AG09319 (cell line): ENCODE measurements at regions not wholly inside any gene's neighbourhood (a gene's known extent, or its start where the extent isn't known, plus 50 kb on each side); places are given as distances from the start of the nearest gene placed in this dataset.

Experiments
- DNase-seq: peaks from one replicate; pipeline ENCODE4 v3.0.0-alpha.2; 2010; ENCODE audit warnings: low read depth; ENCODE audit errors: extremely low read depth
- TF ChIP-seq, protein P1 (sequence below): IDR thresholded peaks from 2 replicates; pipeline ENCODE4 v1.5.1; 2011; ENCODE audit warnings: low read depth, mild to moderate bottlenecking, inconsistent platforms, low read length, moderate library complexity

DNA sequence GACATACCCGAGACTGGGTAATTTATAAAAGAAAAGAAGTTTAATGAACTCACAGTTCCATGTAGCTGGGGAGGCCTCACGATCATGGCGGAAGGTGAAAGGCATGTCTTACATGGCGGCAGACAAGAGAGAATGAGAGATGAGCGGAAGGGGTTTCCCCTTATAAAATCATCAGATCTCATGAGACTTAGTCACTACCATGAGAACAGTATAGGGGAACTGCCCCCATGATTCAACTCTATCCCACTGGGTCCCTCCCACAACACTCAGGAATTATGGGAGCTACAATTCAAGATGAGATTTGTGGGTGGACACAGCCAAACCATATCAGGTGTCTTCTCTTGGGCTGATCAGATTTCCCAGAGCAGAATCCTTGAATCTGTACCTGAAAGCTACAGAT is 617.3 kb upstream of the ID2 start:
- TF ChIP-seq, protein P1, sequence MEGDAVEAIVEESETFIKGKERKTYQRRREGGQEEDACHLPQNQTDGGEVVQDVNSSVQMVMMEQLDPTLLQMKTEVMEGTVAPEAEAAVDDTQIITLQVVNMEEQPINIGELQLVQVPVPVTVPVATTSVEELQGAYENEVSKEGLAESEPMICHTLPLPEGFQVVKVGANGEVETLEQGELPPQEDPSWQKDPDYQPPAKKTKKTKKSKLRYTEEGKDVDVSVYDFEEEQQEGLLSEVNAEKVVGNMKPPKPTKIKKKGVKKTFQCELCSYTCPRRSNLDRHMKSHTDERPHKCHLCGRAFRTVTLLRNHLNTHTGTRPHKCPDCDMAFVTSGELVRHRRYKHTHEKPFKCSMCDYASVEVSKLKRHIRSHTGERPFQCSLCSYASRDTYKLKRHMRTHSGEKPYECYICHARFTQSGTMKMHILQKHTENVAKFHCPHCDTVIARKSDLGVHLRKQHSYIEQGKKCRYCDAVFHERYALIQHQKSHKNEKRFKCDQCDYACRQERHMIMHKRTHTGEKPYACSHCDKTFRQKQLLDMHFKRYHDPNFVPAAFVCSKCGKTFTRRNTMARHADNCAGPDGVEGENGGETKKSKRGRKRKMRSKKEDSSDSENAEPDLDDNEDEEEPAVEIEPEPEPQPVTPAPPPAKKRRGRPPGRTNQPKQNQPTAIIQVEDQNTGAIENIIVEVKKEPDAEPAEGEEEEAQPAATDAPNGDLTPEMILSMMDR, result no peak
- DNase-seq, result no peak

DNA sequence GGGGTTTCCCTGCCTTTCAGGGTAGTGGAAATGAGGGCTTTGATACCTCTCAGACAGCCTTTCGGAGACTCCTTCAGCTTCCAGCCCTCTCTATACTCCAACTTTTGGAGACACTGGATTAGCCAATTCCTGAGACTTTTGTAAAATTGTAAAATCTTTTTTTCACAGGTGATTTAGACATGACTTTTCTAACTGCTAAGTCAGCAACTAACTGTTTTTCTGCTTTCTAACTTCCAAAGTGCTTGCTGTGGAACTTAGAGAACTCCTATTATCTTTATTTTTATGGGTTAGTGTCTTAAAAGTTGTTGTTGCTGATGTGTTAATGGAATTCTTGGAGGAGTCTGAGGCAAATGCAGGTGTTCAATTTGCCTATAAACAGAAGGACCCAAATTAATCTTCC is 616.7 kb upstream of the ID2 start:
- TF ChIP-seq, protein P1, result no peak
- no peak for DNase-seq

DNA sequence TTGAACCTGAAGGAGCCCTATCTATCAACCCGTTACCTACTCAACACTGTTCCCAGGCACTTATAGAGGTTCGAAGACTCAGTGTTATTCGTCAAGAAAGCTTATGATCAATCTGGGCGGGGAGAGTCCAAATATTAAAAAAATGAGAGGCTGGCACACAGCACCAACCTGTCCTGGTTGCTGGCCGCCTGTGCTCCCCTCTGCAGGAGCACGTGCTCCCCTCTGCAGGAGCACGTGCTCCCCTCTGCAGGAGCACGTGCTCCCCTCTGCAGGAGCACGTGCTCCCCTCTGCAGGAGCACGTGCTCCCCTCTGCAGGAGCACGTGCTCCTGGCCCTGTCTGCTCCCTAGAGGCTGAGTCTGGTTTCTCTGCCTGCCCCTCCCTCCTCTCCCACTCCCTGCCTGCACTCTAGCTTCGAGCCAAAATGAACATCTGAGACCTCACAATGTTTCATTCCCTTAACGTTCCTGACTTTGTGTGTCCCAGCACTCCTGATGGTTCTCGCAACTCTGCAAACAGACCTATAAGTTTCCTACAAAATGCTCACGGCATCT is 614.0 kb upstream of the ID2 start:
- no peak for DNase-seq
- TF ChIP-seq, protein P1, result no peak

DNA sequence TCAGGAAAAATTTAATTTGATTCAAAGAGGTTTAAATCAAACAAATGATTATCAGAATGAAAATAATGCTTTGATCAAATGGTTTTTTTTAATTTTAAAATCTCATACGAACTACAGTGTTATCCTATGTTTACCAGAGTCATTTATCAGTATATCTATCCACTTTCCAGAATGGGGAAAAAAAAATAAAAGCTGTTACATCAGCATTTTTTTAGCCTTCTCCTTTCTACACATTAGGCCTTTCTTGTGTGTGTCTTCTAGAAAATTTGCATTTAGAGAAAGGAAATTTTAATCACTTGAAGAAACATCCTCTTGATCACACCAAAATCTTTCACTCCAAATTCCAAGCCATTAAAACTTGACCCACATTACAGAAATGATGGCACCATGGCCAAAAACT is 608.9 kb upstream of the ID2 start:
- TF ChIP-seq, protein P1, result no peak
- no peak for DNase-seq

DNA sequence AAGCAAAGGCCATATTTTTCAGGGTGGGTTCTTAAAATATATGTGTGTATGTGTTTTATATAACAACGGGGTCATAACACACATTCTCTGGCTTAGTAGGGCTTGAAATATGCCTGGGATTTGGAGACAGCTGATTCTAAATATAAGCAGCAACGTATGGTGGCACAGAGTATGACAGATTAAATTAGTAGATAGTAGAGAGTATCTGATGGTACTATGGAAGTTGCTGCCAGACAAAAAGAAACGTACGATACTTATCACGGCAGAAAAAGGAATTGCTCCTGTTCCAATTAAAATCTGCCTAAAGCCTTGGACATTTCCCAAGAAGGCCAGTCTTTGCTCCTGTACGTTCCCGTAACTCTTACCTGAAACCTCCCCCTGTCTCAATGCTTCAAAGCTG is 607.9 kb upstream of the ID2 start:
- DNase-seq, result no peak
- TF ChIP-seq, protein P1, result no peak

DNA sequence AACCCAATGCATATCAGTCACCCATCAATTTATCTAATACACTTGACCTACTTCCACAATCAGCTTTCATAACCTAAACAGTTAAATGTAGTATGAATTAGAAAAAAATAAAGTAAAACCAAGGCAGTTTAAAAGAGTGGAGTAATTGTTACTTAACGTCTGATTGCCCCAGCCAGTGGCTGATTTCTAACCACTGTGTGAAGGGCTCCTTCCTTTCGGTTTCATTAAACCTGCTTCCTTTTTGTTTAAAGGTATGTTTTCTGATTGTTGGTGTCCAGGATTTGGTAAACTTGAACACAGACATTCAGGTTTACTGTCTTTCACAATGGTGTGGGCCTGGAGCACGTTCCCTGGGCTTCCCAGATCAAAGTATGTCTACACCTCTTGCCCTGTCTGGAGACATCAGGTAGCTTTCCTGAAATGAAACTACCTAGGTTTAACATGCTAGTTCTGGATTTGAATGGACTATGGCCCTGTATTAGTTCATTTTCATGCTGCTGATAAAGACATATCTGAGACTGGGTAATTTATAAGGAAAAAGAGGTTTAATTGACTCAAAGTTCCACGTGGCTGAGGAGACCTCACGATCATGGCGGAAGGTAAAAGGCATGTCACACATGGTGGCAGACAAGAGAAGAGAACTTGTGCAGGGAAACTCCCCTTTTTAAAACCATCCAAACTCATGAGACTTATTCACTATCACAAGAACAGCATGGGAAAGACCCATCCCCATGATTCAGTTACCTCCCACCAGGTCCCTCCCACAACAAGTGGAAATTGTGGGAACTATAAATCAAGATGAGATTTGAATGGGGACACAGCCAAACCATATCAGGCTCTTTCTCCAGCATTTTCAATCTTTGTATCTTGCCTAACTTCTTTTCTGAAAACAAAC is 605.2 kb upstream of the ID2 start:
- TF ChIP-seq, protein P1, result no peak
- no peak for DNase-seq

DNA sequence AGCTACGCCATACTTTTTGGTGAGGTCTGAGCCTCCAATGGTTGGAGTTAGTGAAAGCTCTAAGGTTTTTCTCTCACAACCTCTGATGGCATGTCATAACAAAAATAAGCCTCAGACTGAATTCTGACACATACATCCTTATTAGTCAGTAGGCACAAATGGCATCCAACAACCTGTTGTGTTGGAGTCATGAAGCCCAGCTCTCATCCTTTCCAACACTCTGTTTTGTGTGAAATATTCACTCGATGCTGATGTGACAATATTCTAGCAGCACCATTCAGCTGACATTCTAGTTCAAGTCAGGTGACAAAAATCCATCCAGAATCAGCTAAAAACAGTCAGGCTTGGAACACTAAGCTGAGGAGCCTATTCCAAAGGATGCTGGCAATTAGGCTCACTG is 603.2 kb upstream of the ID2 start:
- no peak for DNase-seq
- TF ChIP-seq, protein P1, result no peak
